Progenitor cell of endocrine pancreas (in vitro differentiated cells): ENCODE measurements at regions not wholly inside any gene's neighbourhood (a gene's known extent, or its start where the extent isn't known, plus 50 kb on each side); places are given as distances from the start of the nearest gene placed in this dataset.

Source experiments
- DNase-seq: peaks from one replicate; pipeline ENCODE4 v3.0.0; 2021; ENCODE audit warnings: low spot score; ENCODE audit not compliant: unreplicated experiment
- H3K27ac Mint-ChIP-seq: 2 replicates; pipeline ENCODE4 v1.8.0; 2021; ENCODE audit warnings: mild to moderate bottlenecking, moderate library complexity, mixed read lengths
- H3K27me3 Mint-ChIP-seq: 2 replicates; pipeline ENCODE4 v1.8.0; 2021; ENCODE audit warnings: mixed read lengths
- H3K36me3 Mint-ChIP-seq: 2 replicates; pipeline ENCODE4 v1.8.0; 2022; ENCODE audit warnings: mixed read lengths; ENCODE audit not compliant: insufficient read depth
- H3K4me1 Mint-ChIP-seq: 2 replicates; pipeline ENCODE4 v1.8.0; 2021; ENCODE audit warnings: low read depth, mixed read lengths
- H3K4me3 Mint-ChIP-seq: 2 replicates; pipeline ENCODE4 v1.8.0; 2021; ENCODE audit warnings: low read depth, mild to moderate bottlenecking, moderate library complexity, mixed read lengths
- H3K9me3 Mint-ChIP-seq: 2 replicates; pipeline ENCODE4 v1.8.0; 2021; ENCODE audit warnings: low read depth, mixed read lengths
- TF ChIP-seq, protein P1 (sequence below): fragments of 200-600 bp; sonication (generic); IDR thresholded peaks from one replicate; pipeline ENCODE4 v1.5.0; 2021; ENCODE audit warnings: antibody characterized with exemption, mild to moderate bottlenecking; ENCODE audit not compliant: unreplicated experiment

DNA sequence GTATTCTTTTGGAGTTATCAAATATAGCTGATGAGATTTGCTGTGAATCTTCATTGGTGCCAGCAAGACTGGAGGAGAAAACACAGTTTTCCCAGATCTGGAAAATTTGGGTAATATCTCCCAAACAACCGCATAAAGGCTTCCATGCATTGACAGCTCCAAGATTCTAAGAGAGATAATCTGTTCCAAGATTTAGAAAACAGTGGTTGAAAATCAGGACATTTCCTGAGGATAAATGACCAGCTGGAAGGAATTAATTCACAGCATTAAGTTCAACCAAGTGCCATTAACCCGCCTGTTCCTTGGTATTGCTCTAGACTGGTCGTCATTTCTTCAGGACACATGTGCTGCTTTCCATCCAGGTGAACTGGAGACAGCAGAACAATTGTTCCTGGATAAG lies 147.9 kb upstream of the PRICKLE1 start:
- no peak for DNase-seq
- TF ChIP-seq, protein P1, sequence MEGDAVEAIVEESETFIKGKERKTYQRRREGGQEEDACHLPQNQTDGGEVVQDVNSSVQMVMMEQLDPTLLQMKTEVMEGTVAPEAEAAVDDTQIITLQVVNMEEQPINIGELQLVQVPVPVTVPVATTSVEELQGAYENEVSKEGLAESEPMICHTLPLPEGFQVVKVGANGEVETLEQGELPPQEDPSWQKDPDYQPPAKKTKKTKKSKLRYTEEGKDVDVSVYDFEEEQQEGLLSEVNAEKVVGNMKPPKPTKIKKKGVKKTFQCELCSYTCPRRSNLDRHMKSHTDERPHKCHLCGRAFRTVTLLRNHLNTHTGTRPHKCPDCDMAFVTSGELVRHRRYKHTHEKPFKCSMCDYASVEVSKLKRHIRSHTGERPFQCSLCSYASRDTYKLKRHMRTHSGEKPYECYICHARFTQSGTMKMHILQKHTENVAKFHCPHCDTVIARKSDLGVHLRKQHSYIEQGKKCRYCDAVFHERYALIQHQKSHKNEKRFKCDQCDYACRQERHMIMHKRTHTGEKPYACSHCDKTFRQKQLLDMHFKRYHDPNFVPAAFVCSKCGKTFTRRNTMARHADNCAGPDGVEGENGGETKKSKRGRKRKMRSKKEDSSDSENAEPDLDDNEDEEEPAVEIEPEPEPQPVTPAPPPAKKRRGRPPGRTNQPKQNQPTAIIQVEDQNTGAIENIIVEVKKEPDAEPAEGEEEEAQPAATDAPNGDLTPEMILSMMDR = no peak
- no peaks in the 10 kb centered on the region for H3K4me1 Mint-ChIP-seq
- H3K4me3 Mint-ChIP-seq = no peak overlapping the region
- no peaks in the 10 kb centered on the region for H3K9me3 Mint-ChIP-seq
- no peaks in the 10 kb centered on the region for H3K27me3 Mint-ChIP-seq
- H3K27ac Mint-ChIP-seq = no peak overlapping the region
- H3K36me3 Mint-ChIP-seq = no peaks in the 10 kb centered on the region

DNA sequence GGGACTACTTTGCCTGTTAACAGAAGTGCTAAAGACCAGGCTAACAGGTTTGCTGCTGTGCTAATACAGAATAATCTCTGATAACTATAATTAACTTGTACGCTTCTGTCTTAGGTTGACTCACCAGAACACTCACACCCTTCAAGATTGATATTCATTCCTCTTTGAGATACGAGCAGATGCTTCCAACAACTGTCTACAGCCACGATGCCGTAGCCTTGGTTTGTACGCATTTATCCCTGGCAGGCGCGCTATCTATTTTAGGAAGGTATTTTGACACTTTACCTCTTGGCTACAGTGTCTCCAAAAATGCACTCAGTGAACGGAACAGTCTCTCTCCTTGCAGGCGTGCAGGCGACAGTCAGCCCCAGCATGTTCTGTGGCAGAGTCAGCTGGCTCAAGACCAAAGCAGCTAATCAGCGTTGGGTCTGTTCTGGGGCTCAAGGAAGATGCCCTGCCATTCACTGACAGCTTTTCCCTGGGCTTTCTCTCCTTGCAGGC lies 146.4 kb upstream of the PRICKLE1 start:
- Mint-ChIP-seq H3K27me3 (no peaks in the 10 kb centered on the region), H3K4me3 (no peak overlapping the region), H3K9me3 (peaks cover 3% of the 10 kb centered on the region), H3K36me3 (no peaks in the 10 kb centered on the region), H3K27ac (no peak overlapping the region), H3K4me1 (no peaks in the 10 kb centered on the region)
- no peak for DNase-seq
- TF ChIP-seq, protein P1 = no peak

DNA sequence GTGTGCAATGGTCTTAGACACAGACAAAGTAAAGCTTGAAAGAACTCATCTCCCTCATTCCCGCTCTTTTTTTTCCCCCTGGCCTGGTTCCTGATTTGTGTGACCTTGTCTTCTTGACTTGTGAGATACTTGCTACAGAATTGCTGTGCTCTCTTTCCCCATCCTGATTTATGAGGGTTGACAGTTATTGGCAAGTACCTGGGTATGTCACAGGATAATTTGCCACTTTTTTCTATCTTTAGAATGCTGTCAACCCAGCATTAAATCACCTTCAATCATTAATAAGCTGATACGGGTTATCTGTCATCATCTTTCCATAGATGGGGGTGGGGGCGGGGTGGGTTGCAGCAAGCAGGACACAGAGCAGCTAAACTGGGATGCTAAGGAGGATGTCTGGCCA lies 144.4 kb upstream of the PRICKLE1 start:
- TF ChIP-seq, protein P1 = no peak
- peaks cover 2% of the 10 kb centered on the region for H3K4me1 Mint-ChIP-seq
- DNase-seq = no peak
- no peaks in the 10 kb centered on the region for H3K27me3 Mint-ChIP-seq
- H3K27ac Mint-ChIP-seq = no peak overlapping the region
- no peaks in the 10 kb centered on the region for H3K36me3 Mint-ChIP-seq
- H3K4me3 Mint-ChIP-seq = no peak overlapping the region
- H3K9me3 Mint-ChIP-seq = peaks cover 3% of the 10 kb centered on the region

DNA sequence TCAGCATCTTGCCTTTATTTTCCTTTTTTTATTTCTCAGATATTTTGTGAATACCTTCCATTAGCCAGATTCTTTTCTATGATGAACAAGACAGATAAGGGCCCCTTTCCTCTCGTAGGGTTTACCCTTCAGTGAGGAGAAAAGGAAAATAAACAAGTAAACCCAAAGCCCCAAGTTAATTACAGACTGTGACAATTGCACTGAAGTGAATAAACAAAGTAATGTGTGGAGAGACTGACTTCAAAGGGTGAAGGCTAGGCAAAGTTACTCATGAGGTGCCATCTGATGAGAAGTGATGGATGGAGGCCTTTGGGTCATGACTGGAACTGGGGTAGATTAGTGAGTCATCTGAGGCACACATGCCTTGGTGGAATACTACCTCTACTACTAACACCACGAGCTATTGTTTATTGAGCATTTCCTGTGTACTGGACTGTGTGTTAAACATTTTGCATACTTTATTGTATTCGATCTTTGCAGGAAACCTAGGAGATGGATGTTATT lies 143.4 kb upstream of the PRICKLE1 start:
- TF ChIP-seq, protein P1 = no peak
- Mint-ChIP-seq H3K27me3 (no peaks in the 10 kb centered on the region), H3K27ac (no peak overlapping the region), H3K36me3 (no peaks in the 10 kb centered on the region), H3K4me1 (peaks cover 2% of the 10 kb centered on the region), H3K9me3 (peaks cover 3% of the 10 kb centered on the region), H3K4me3 (no peak overlapping the region)
- no peak for DNase-seq

DNA sequence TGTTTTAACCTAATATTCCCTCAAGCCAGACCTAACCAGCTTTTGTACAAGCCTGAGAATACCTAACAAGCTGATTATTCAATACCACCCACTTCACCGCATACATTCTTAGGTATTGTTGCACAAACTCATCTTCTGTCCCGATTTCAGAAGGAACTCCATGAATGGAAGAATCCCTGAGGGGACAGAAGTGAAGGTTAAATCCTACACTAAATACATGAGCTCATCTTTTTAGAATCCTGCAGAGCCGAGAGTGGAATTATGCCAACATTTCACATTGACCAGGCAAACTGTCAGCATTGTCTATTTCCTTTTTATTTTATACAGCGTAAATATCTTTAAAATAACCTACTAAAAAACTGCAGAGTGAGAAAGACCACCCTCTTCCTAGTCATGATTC lies 140.7 kb upstream of the PRICKLE1 start:
- TF ChIP-seq, protein P1 = no peak
- H3K27me3 Mint-ChIP-seq = no peaks in the 10 kb centered on the region
- peaks cover 2% of the 10 kb centered on the region for H3K36me3 Mint-ChIP-seq
- peaks cover 3% of the 10 kb centered on the region for H3K9me3 Mint-ChIP-seq
- no peak for DNase-seq
- peaks cover 2% of the 10 kb centered on the region for H3K4me1 Mint-ChIP-seq
- no peak overlapping the region for H3K27ac Mint-ChIP-seq
- no peak overlapping the region for H3K4me3 Mint-ChIP-seq
